ENCODE measurements at regions not wholly inside any gene's neighbourhood (a gene's known extent, or its start where the extent isn't known, plus 50 kb on each side); places are given as distances from the start of the nearest gene placed in this dataset.
A peak's percentile ranks its signal among the peaks of the same experiment; 100 is the strongest.

DNA sequence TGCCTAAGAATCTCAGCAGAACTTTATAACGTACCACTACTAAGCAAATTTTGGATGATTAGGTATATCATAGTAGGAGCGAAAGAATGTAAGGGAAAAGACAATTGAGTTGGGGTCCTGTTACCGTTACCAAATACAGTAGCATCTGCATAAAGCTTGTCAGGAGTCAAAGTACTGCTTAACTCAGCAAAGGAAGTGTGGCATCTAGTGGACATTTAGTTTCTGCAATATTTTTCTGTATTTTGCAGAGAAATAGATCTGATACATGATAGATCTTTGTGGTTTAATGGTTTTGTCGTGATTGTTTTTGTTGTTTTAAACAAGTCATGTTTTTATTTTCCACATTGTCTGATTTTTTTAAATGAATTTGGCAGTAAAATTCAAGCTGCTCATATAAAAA, 81.0 kb upstream of the SMARCAD1 start:
- no peaks in the 10 kb centered on the region for H3K79me2 ChIP-seq (ENCODE audit: insufficient read depth, low read length)
- no peaks in the 10 kb centered on the region for H3K27me3 ChIP-seq (ENCODE audit: control insufficient read depth in 1 of 2, insufficient read depth in 2 of 2, low read length in 2 of 2)
- no peak overlapping the region for H3K4me2 ChIP-seq (ENCODE audit: low read depth, low read length)
- in situ Hi-C loops (cut with HindIII; ENCODE audit: extremely low pct_ligation_motif_present, low pct_unique_long_range_greater_than_20kb) (no loop called here), intact Hi-C loops (cut with micrococcal nuclease; ENCODE audit: unreplicated experiment) (loop anchor here (1.0 kb wide), 3 partner anchors 131 to 335 kb away; no protein-coding TSS in a partner anchor)
- POLR2A ChIA-PET = no interaction called here
- H3K4me1 ChIP-seq (ENCODE audit: insufficient read depth, low read length) = no peaks in the 10 kb centered on the region
- WGBS (ENCODE audit: low lambda C conversion rate) = 1% methylated on average over 4 of the region's 4 CpGs
- no peaks in the 10 kb centered on the region for H3K9me3 ChIP-seq (ENCODE audit: low read length)
- no peak overlapping the region for H3K4me3 ChIP-seq (replicated peaks in 1 of 3; ENCODE audit: insufficient read depth in 1 of 3, low read depth in 2 of 3, low read length in 3 of 3)
- no peaks in the 10 kb centered on the region for H3K36me3 ChIP-seq (replicated peaks in 1 of 2; ENCODE audit: control insufficient read depth in 1 of 2, insufficient read depth in 2 of 2, low read length in 2 of 2)
- TF ChIP-seq ZNF367 (CRISPR knock-in tag; IDR thresholded peaks at IDR 0.05; ENCODE audit: borderline replicate concordance) (no peak), EEA1 (CRISPR knock-in tag; IDR thresholded peaks at IDR 0.05; ENCODE audit: borderline replicate concordance) (no peak), ATRX (CRISPR knock-in tag; IDR thresholded peaks at IDR 0.05; ENCODE audit: borderline replicate concordance) (no peak), MED1 (CRISPR knock-in tag; IDR thresholded peaks at IDR 0.05) (no peak), CREB1 (IDR thresholded peaks at IDR 0.05) (no peak), CREB1 (CRISPR knock-in tag; IDR thresholded peaks at IDR 0.05) (no peak), STAG1 (CRISPR knock-in tag; IDR thresholded peaks at IDR 0.05) (peak; percentile 44; the same call in 1 of the 2 replicates), ZNF33A (CRISPR knock-in tag; IDR thresholded peaks at IDR 0.05; ENCODE audit: borderline replicate concordance) (no peak), SOX13 (IDR thresholded peaks at IDR 0.05) (no peak), SOX13 (CRISPR knock-in tag; conservative IDR thresholded peaks at IDR 0.05 in 1 of 2, IDR thresholded peaks at IDR 0.05 in 1 of 2) (no peak)
- TF ChIP-seq, protein P1, sequence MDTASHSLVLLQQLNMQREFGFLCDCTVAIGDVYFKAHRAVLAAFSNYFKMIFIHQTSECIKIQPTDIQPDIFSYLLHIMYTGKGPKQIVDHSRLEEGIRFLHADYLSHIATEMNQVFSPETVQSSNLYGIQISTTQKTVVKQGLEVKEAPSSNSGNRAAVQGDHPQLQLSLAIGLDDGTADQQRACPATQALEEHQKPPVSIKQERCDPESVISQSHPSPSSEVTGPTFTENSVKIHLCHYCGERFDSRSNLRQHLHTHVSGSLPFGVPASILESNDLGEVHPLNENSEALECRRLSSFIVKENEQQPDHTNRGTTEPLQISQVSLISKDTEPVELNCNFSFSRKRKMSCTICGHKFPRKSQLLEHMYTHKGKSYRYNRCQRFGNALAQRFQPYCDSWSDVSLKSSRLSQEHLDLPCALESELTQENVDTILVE (CRISPR knock-in tag; IDR thresholded peaks at IDR 0.05) = no peak
- TF ChIP-seq, protein P2, sequence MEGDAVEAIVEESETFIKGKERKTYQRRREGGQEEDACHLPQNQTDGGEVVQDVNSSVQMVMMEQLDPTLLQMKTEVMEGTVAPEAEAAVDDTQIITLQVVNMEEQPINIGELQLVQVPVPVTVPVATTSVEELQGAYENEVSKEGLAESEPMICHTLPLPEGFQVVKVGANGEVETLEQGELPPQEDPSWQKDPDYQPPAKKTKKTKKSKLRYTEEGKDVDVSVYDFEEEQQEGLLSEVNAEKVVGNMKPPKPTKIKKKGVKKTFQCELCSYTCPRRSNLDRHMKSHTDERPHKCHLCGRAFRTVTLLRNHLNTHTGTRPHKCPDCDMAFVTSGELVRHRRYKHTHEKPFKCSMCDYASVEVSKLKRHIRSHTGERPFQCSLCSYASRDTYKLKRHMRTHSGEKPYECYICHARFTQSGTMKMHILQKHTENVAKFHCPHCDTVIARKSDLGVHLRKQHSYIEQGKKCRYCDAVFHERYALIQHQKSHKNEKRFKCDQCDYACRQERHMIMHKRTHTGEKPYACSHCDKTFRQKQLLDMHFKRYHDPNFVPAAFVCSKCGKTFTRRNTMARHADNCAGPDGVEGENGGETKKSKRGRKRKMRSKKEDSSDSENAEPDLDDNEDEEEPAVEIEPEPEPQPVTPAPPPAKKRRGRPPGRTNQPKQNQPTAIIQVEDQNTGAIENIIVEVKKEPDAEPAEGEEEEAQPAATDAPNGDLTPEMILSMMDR (CRISPR knock-in tag; IDR thresholded peaks at IDR 0.05) = peak; percentile 43
- no peak overlapping the region for H3K27ac ChIP-seq (ENCODE audit: extremely low read length, insufficient read depth, low read length)
- H3K9ac ChIP-seq (ENCODE audit: insufficient read depth, low read depth, low read length) = no peak overlapping the region
- H4K20me1 ChIP-seq (ENCODE audit: insufficient read depth, low read length) = no peaks in the 10 kb centered on the region
- CTCF ChIA-PET (ENCODE audit: low intra/inter-chr PET ratio, low total read pairs) = interaction anchor here (2.7 kb wide), 1 partner anchor 334 kb away, joined by 18 read pairs; no protein-coding TSS in a partner anchor
- FAIRE-seq (peak; percentile 68), ATAC-seq (peak; percentile 76), DNase-seq (ENCODE audit: low spot score) (peak; percentile 3)
- no peak overlapping the region for H2AFZ ChIP-seq (ENCODE audit: low read length)
- BruUV-seq (replicated peaks) = no TSS peak

Measured in HepG2 (cell line).